ENCODE measurements at regions not wholly inside any gene's neighbourhood (a gene's known extent, or its start where the extent isn't known, plus 50 kb on each side); places are given as distances from the start of the nearest gene placed in this dataset.

DNA sequence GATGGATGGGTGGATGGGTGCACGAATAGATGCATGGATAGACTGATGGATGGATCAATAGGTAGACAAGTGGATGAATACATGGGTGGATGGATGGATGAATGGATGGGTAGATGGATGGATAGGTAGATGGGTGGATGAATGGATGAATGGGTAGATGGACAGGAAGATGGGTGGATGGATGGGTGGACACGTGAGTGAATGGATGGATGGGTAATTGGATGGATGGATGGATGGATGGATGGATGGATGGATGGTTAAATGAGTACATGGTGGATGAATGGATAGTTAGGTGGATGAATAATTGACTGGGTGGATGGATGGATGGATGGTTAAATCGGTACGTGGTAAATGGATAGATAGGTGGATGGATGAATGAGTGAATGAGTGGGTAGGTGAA lies 89.7 kb upstream of the ZNF469 start:
- intact Hi-C loops (cut with micrococcal nuclease), result no loop called here
- Mint-ChIP-seq H3K27me3 (ENCODE audit: low read depth) (no peaks in the 10 kb centered on the region), H3K27ac (no peak overlapping the region), H3K9me3 (no peaks in the 10 kb centered on the region), H3K4me1 (ENCODE audit: low read depth) (no peaks in the 10 kb centered on the region), H3K4me3 (ENCODE audit: low read depth) (no peak overlapping the region), H3K36me3 (ENCODE audit: low read depth) (no peaks in the 10 kb centered on the region)
- DNase-seq (ENCODE audit: low spot score), result no peak

DNA sequence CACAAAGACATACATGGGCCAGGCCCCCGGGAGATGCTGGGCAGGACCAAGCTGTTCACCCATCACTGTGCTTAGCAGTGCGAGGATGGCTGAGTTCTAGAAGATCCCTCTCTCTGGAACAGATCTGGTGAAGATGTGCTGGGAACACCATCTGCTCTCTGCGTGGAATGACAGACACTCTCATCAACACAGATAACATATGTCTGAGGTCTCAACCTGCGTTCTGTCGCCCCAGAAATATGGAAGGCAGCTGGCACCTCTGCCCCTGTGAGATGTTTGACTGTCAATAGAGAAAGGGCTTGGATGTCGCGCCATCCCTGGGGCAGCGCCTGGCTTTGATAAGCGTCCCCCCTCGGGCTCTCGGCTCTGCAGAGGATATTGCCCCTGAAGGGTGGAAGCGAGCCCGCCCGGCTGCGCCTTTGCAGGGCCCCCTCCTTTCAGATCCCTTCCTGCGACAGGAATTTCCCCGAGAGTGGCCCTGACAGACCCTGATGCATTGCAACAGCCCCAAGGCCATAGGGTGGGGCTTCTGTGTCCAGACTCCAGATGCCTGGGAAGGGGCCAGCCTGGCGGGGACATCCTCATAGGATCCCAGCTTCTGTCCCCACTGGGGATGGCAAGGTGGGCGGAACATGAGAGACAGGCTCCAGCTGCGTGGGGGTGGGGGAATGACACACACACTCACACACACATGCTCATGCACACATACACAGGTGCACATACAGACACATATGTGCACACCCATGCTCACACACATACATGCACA lies 86.9 kb upstream of the ZNF469 start:
- H3K4me1 Mint-ChIP-seq (ENCODE audit: low read depth), result no peaks in the 10 kb centered on the region
- no peaks in the 10 kb centered on the region for H3K9me3 Mint-ChIP-seq
- DNase-seq (ENCODE audit: low spot score), result no peak
- no peaks in the 10 kb centered on the region for H3K36me3 Mint-ChIP-seq (ENCODE audit: low read depth)
- H3K4me3 Mint-ChIP-seq (ENCODE audit: low read depth), result no peak overlapping the region
- H3K27me3 Mint-ChIP-seq (ENCODE audit: low read depth), result no peaks in the 10 kb centered on the region
- intact Hi-C loops (cut with micrococcal nuclease), result no loop called here
- H3K27ac Mint-ChIP-seq, result no peak overlapping the region

DNA sequence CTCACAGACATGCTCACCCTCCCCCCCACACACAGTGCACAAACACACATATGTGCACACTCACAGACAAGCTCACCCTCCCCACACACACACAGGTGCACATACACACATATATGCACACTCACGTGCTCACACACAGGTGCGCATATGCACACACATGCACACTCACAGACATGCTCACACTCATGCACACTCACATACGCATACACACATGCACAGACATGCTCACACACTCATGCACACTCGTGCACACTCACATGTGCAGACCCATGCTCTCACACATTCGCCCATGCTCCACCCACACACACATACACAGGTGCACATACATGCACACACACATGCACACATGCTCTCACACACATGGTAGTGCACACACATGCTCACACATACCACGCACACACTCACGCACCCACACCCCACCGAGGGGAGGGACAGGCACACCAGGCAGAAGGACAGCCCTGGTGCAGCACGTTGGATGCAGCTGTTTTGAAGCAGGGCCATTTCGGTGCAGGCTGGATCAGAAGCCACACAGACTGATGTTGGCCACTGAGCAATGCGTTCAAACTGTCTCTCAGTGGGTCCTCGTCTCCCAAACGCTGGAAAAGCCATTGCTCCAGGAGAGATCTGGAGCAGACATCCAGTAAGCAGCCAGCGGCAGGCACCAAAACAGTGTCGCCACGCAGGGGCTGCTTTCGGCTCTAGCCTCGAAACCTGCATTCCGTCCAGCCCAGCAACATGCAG lies 86.2 kb upstream of the ZNF469 start:
- DNase-seq (ENCODE audit: low spot score), result no peak
- Mint-ChIP-seq H3K27ac (no peak overlapping the region), H3K9me3 (no peaks in the 10 kb centered on the region), H3K36me3 (ENCODE audit: low read depth) (no peaks in the 10 kb centered on the region), H3K4me3 (ENCODE audit: low read depth) (no peak overlapping the region), H3K27me3 (ENCODE audit: low read depth) (no peaks in the 10 kb centered on the region), H3K4me1 (ENCODE audit: low read depth) (no peaks in the 10 kb centered on the region)
- intact Hi-C loops (cut with micrococcal nuclease), result no loop called here

DNA sequence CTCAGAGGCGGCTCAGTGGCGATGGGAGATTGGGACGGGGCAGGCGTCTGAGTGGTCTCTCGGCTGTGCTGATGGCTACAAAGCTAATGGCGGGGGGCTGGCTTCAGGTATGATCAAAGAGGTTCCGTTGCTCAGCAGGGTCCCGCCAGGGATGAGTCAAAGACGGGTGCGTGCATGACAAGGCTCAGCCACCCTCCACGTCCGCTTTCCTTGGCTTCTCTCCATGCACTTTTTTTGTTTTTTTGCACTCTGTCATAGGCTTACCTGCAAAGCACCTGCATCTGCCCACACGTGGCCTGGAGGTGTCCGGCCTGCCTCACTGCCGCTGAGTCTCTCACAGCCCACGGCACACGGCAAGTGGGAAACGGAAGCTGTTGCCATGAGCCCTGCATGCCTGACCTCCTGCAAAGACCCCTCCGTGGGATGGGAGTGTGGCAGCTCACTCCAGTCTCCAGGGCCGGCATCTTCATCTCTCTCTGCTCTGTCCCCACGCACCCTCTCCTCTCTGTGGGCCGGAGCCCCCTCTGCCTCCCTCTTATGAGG lies 85.5 kb upstream of the ZNF469 start:
- intact Hi-C loops (cut with micrococcal nuclease), result no loop called here
- Mint-ChIP-seq H3K9me3 (no peaks in the 10 kb centered on the region), H3K27ac (no peak overlapping the region), H3K4me1 (ENCODE audit: low read depth) (no peaks in the 10 kb centered on the region), H3K36me3 (ENCODE audit: low read depth) (no peaks in the 10 kb centered on the region), H3K27me3 (ENCODE audit: low read depth) (no peaks in the 10 kb centered on the region), H3K4me3 (ENCODE audit: low read depth) (no peak overlapping the region)
- no peak for DNase-seq (ENCODE audit: low spot score)

DNA sequence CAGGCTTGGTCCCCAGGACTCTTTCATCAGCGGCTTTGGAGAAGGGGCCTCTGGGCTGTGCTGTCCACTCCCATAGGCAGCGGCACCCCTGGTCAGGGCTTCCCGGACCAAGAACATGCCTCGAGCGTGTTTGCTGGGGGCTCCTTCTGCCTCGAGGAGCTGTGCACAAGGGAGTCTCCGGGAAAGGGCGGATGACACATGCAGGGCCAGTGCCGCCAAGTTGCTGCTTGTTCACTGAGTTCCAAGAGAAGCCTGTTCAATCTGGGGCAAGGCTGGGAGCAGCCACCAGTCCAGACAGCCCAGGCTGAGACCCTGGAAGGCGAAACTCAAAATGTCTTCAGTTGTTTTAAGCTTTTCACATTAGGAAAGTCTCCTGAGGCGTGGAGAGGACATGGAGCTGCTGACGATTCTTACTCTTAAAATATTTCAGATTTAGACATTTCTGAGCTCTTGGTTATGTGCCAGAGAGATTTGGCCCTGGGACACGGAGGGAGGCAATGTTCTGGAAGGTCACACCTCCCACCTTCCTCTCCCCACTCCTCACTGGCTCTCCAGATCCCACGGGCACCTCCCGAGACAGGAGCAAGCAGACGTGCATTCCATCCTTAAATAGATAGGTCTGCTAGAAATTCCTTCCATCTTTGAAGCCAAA lies 84.5 kb upstream of the ZNF469 start:
- no peaks in the 10 kb centered on the region for H3K36me3 Mint-ChIP-seq (ENCODE audit: low read depth)
- H3K9me3 Mint-ChIP-seq, result no peaks in the 10 kb centered on the region
- H3K27ac Mint-ChIP-seq, result no peak overlapping the region
- intact Hi-C loops (cut with micrococcal nuclease), result no loop called here
- H3K4me3 Mint-ChIP-seq (ENCODE audit: low read depth), result no peak overlapping the region
- no peaks in the 10 kb centered on the region for H3K4me1 Mint-ChIP-seq (ENCODE audit: low read depth)
- no peak for DNase-seq (ENCODE audit: low spot score)
- no peaks in the 10 kb centered on the region for H3K27me3 Mint-ChIP-seq (ENCODE audit: low read depth)

DNA sequence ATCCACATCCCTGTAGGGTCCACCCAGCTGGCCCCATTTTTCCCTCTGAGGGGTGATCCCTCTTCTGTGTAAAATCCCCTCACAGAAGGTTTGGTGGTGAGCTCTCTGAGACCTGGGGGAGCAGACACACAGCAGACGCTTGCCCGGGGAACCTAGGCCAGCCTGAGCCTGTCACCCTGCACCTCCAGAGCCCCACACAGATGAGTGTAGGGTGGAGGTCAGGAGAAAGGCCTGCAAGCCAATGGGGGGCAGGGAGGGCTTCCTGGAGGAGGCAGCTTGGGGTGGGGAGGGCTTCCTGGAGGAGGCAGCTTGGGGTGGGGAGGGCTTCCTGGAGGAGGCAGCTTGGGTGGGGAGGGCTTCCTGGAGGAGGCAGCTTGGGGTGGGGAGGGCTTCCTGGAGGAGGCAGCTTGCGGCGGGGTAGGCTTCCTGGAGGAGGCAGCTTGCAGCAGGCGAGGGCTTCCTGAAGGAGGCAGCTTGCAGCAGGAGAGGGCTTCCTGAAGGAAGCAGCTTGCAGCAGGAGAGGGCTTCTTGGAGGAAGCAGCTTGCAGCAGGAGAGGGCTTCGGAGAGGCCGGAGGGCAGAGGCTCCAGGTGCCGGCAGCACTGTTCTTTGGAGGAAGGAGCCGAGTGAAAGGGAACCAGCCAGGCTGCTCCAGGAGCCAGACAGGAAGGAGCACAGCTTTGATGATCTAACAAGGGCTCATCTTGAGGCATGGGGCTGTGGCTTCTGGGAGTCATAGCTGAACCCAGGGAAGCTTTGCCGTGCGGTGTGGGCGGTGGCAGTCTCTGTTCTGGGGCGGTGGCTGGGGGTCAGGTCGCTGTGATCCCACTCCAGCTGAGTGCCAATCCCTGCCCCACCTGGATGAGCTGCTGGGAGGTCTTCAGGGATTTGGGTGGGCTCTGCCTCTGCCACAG lies 83.7 kb upstream of the ZNF469 start:
- no peaks in the 10 kb centered on the region for H3K4me1 Mint-ChIP-seq (ENCODE audit: low read depth)
- H3K27ac Mint-ChIP-seq, result no peak overlapping the region
- no peaks in the 10 kb centered on the region for H3K36me3 Mint-ChIP-seq (ENCODE audit: low read depth)
- H3K9me3 Mint-ChIP-seq, result no peaks in the 10 kb centered on the region
- DNase-seq (ENCODE audit: low spot score), result no peak
- intact Hi-C loops (cut with micrococcal nuclease), result no loop called here
- H3K27me3 Mint-ChIP-seq (ENCODE audit: low read depth), result no peaks in the 10 kb centered on the region
- no peak overlapping the region for H3K4me3 Mint-ChIP-seq (ENCODE audit: low read depth)

DNA sequence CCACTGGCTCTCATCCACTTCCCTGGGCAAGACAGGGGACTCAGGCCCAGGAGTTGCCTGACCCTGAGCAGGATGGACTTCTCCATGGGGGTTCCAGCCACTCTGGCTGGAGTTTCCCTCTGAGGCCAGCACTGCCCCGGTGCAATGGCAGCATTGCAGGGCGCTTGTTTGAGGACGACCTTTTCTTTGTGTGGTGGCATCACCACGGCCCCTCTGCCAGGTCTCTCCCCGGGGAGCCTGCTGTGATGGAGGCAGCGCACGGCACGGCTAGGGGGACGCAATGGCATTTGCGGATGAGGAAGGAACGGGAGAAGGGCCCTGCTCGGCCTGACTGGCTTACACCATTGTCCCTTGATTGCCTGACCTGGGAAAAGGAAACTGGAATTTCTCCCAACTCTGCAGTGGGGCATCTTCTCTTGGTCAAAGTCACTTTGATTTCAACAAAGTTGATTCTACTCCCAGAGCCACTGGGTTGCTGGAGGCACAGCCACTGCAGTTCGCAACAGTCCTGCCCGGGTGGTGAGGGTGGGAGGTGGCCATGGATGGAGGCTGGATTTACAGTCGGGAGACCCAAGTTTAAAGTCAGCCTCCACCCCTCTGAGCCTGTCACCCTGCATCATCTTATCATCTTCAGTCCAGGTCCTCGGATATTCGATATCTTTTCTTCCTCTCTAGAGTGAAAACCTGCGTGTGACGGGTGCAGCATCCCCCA lies 82.9 kb upstream of the ZNF469 start:
- H3K9me3 Mint-ChIP-seq, result no peaks in the 10 kb centered on the region
- no peak for DNase-seq (ENCODE audit: low spot score)
- H3K36me3 Mint-ChIP-seq (ENCODE audit: low read depth), result no peaks in the 10 kb centered on the region
- no peak overlapping the region for H3K27ac Mint-ChIP-seq
- H3K4me3 Mint-ChIP-seq (ENCODE audit: low read depth), result no peak overlapping the region
- H3K27me3 Mint-ChIP-seq (ENCODE audit: low read depth), result no peaks in the 10 kb centered on the region
- no peaks in the 10 kb centered on the region for H3K4me1 Mint-ChIP-seq (ENCODE audit: low read depth)
- intact Hi-C loops (cut with micrococcal nuclease), result no loop called here

DNA sequence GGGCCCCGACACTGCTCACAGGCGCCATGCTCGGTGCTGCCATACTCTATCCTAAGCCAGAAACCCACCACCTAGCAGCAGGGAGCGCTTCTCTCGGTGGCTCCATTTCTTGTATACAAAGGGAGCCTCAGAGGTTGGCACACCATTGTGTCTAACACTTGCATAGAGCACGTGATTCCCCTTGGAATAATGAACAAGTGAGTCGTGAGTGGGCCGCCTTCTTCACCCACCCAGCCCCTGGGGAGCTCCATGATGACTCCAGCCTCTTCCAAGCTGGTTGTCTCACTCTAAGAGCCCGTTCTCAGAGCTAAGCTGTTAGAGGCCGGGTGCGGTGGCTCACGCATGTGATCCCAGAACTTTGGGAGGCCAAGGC lies 82.3 kb upstream of the ZNF469 start:
- no peaks in the 10 kb centered on the region for H3K36me3 Mint-ChIP-seq (ENCODE audit: low read depth)
- no peak overlapping the region for H3K4me3 Mint-ChIP-seq (ENCODE audit: low read depth)
- H3K9me3 Mint-ChIP-seq, result peaks cover 2% of the 10 kb centered on the region
- intact Hi-C loops (cut with micrococcal nuclease), result no loop called here
- no peaks in the 10 kb centered on the region for H3K27me3 Mint-ChIP-seq (ENCODE audit: low read depth)
- no peak for DNase-seq (ENCODE audit: low spot score)
- H3K4me1 Mint-ChIP-seq (ENCODE audit: low read depth), result no peaks in the 10 kb centered on the region
- H3K27ac Mint-ChIP-seq, result no peak overlapping the region

DNA sequence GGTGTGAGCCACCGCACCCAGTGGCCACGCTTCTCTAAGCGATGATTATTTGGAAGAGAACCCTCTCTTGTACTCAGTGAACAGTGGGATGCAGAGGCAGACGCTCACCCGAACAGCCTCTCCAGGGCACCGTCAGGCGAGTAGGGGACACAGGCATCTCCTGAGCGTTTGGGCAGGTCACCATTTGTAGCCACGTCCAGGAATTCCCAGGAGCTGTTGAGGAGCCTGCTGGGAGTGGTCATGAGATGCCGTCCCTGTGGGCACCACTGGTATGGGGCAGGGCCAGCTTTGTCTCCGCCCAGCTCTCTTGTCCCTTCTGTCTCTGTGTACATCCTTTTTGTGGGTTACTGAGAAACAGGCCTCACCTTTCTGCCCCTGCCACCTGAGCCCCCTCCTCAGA lies 81.3 kb upstream of the ZNF469 start:
- Mint-ChIP-seq H3K9me3 (peaks cover 7% of the 10 kb centered on the region), H3K4me1 (ENCODE audit: low read depth) (no peaks in the 10 kb centered on the region), H3K27me3 (ENCODE audit: low read depth) (no peaks in the 10 kb centered on the region), H3K4me3 (ENCODE audit: low read depth) (no peak overlapping the region), H3K27ac (no peak overlapping the region), H3K36me3 (ENCODE audit: low read depth) (no peaks in the 10 kb centered on the region)
- DNase-seq (ENCODE audit: low spot score), result no peak
- intact Hi-C loops (cut with micrococcal nuclease), result no loop called here

DNA sequence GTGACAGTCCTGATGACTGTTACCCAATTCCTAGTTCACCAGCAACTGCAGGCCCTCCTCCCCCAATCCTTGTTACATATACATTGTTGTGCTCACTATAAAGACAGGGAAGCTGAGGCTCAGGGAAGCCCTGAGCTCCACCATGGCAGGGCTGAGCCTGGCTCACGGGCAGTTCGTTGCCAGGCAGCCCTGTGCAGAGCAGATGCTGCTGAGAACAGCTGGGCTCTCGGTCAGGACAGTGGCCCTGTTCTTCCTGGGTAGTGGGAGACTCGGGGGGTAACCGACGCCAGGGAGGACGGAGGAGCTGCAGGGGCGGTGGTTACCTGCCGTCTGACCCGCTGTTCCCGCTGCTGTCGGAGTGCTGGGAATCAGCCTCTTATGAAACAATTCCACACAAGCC lies 80.9 kb upstream of the ZNF469 start:
- Mint-ChIP-seq H3K9me3 (peaks cover 7% of the 10 kb centered on the region), H3K4me1 (ENCODE audit: low read depth) (no peaks in the 10 kb centered on the region), H3K36me3 (ENCODE audit: low read depth) (no peaks in the 10 kb centered on the region), H3K4me3 (ENCODE audit: low read depth) (no peak overlapping the region), H3K27ac (no peak overlapping the region), H3K27me3 (ENCODE audit: low read depth) (no peaks in the 10 kb centered on the region)
- no peak for DNase-seq (ENCODE audit: low spot score)
- intact Hi-C loops (cut with micrococcal nuclease), result no loop called here

DNA sequence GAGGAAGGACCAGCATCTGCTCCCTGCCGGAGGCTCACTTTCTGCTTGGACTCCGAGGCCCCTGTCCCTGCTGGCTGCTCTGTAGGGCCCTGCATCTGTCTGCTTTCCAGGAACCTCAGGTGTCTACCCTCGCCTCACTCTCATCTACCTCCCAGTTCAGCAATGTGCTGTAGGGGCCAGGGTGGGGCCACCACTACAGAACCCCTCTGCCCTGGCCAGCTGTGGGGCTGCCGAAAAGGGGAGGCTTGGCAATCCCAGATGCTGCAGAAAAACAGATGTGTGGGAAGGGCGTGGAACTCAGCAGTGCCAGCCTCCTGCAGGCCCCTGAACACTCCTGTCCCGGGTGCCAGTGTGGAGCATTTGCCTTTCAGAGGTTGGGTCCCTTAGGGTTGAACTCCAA lies 80.1 kb upstream of the ZNF469 start:
- no peaks in the 10 kb centered on the region for H3K27me3 Mint-ChIP-seq (ENCODE audit: low read depth)
- no peak for DNase-seq (ENCODE audit: low spot score)
- H3K9me3 Mint-ChIP-seq, result peaks cover 7% of the 10 kb centered on the region
- H3K4me3 Mint-ChIP-seq (ENCODE audit: low read depth), result no peak overlapping the region
- no peaks in the 10 kb centered on the region for H3K4me1 Mint-ChIP-seq (ENCODE audit: low read depth)
- H3K27ac Mint-ChIP-seq, result no peak overlapping the region
- intact Hi-C loops (cut with micrococcal nuclease), result no loop called here
- H3K36me3 Mint-ChIP-seq (ENCODE audit: low read depth), result no peaks in the 10 kb centered on the region

DNA sequence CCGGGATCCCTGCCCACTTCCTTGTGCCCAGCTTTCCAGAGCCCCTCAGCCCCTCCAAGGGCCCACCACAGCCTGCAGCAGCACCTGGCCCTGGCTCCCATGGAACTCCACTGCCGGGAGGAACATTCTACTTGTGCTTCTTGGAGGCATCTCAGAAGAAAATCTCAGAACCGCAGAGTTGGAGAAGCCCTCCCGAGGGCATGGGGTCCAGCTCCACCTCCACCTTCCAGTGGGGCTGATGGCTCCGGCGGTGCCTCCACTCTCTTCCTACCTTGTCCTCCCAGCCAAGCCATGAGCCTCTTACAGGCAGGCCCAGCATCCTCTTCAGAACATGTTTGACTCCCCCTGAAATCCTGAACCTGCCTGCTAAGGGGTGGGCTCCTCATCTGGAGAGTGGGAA lies 79.4 kb upstream of the ZNF469 start:
- H3K9me3 Mint-ChIP-seq, result peaks cover 7% of the 10 kb centered on the region
- intact Hi-C loops (cut with micrococcal nuclease), result no loop called here
- no peak for DNase-seq (ENCODE audit: low spot score)
- no peaks in the 10 kb centered on the region for H3K27me3 Mint-ChIP-seq (ENCODE audit: low read depth)
- H3K4me3 Mint-ChIP-seq (ENCODE audit: low read depth), result no peak overlapping the region
- no peaks in the 10 kb centered on the region for H3K36me3 Mint-ChIP-seq (ENCODE audit: low read depth)
- H3K27ac Mint-ChIP-seq, result no peak overlapping the region
- H3K4me1 Mint-ChIP-seq (ENCODE audit: low read depth), result no peaks in the 10 kb centered on the region
